C4-2B (cell line): ENCODE measurements at regions not wholly inside any gene's neighbourhood (a gene's known extent, or its start where the extent isn't known, plus 50 kb on each side); places are given as distances from the start of the nearest gene placed in this dataset.

Experiments
- H3K27ac ChIP-seq: fragments of 450-650 bp; 2 replicates; pipeline ENCODE4 v1.5.1; 2017
- CTCF ChIP-seq: fragments of 450-650 bp; conservative IDR thresholded peaks from 2 replicates; pipeline ENCODE4 v1.5.1; 2017; ENCODE audit warnings: mild to moderate bottlenecking
- ZFX ChIP-seq: fragments of 450-650 bp; IDR thresholded peaks from 2 replicates; pipeline ENCODE4 v1.6.1; 2017

- no peak overlapping the region for H3K27ac ChIP-seq
- no peak for TF ChIP-seq CTCF
Measured at GRCh38 chr3:101128001-101128400, 134.8 kb upstream of the ABI3BP start.

GRCh38 chr3:101124125-101124524 is 130.9 kb upstream of the ABI3BP start:
- TF ChIP-seq CTCF (no peak), ZFX (no peak)
- H3K27ac ChIP-seq = no peak overlapping the region

- TF ChIP-seq CTCF (no peak), ZFX (no peak)
- no peak overlapping the region for H3K27ac ChIP-seq
Measured at GRCh38 chr3:101123081-101123480, 129.9 kb upstream of the ABI3BP start.

GRCh38 chr3:101122681-101123080 is 129.5 kb upstream of the ABI3BP start:
- no peak overlapping the region for H3K27ac ChIP-seq
- no peak for TF ChIP-seq CTCF
- TF ChIP-seq ZFX = no peak

- TF ChIP-seq ZFX = no peak
- no peak for TF ChIP-seq CTCF
Measured at GRCh38 chr3:101120039-101120438, 126.8 kb upstream of the ABI3BP start.

GRCh38 chr3:101119535-101119934 is 126.3 kb upstream of the ABI3BP start:
- no peak for TF ChIP-seq ZFX
- no peak for TF ChIP-seq CTCF
- no peak overlapping the region for H3K27ac ChIP-seq

More at GRCh38 chr3:101120039-101120438, 126.8 kb upstream of the ABI3BP start:
- no peak overlapping the region for H3K27ac ChIP-seq

- no peak for TF ChIP-seq CTCF
- TF ChIP-seq ZFX = no peak
Measured at GRCh38 chr3:101117980-101118379, 124.8 kb upstream of the ABI3BP start.

More at GRCh38 chr3:101117980-101118379, 124.8 kb upstream of the ABI3BP start:
- no peak overlapping the region for H3K27ac ChIP-seq
